ENCODE measurements at regions not wholly inside any gene's neighbourhood (a gene's known extent, or its start where the extent isn't known, plus 50 kb on each side); places are given as distances from the start of the nearest gene placed in this dataset.

GRCh38 chr5:153014194-153014593, 476.3 kb upstream of the GRIA1 start:
- no peak overlapping the region for H3K4me3 Mint-ChIP-seq
- H3K4me1 Mint-ChIP-seq: no peaks in the 10 kb centered on the region
- no peaks in the 10 kb centered on the region for H3K36me3 Mint-ChIP-seq (ENCODE audit: low read depth)
- no peak overlapping the region for H3K27ac Mint-ChIP-seq
- DNase-seq: no peak
- intact Hi-C loops (cut with micrococcal nuclease): no loop called here
- no peaks in the 10 kb centered on the region for H3K27me3 Mint-ChIP-seq
- peaks cover 8% of the 10 kb centered on the region for H3K9me3 Mint-ChIP-seq

GRCh38 chr5:153018121-153018520, 472.3 kb upstream of the GRIA1 start:
- Mint-ChIP-seq H3K27me3 (no peaks in the 10 kb centered on the region), H3K36me3 (ENCODE audit: low read depth) (no peaks in the 10 kb centered on the region), H3K27ac (no peak overlapping the region), H3K4me1 (no peaks in the 10 kb centered on the region), H3K4me3 (no peak overlapping the region), H3K9me3 (peaks cover 12% of the 10 kb centered on the region)
- DNase-seq: no peak
- intact Hi-C loops (cut with micrococcal nuclease): no loop called here

DNA sequence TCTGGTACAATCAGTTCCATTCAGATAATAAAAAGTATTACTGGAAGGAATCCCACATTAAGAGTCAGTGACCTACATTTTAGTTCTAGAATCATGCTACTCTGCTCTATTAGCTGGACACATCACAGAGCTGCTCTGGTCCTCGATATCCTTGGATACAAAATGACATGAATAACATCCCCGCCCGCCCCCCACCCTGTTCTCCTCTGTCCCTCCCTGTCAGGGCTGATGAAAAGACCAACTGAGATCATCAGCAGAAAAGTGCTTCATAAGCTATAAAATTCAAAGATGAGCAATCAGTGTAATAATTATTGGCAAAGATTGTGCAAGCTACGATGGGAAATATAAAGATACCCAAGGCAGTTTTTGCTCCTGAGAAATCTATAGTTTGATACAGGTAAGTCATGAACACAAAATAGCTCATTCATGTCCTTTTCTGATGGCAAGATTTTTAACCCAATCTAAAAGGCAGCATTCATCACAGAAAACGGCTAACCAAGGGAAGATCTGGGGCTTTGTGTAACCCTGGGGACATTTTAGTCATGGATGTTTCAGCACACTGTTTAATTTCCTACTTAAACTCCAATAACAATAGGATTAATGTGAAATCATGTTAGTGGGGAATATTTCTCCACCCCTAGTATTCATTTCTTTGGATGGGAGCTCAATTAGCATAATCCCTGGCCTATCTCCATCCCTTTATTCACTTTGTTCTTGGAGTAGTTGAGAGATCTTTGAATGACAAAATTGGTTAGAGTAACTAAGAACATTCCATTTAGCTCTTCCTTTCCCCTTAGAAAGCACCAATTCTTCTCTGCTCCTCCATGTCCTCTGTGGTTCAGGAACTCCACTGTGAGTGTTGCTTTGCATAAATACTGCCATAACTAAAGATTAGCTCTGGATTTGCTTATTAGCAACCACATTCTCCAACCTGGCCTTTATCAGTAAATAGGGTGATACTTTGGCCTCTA, 459.4 kb upstream of the GRIA1 start:
- no peaks in the 10 kb centered on the region for H3K9me3 Mint-ChIP-seq

DNA sequence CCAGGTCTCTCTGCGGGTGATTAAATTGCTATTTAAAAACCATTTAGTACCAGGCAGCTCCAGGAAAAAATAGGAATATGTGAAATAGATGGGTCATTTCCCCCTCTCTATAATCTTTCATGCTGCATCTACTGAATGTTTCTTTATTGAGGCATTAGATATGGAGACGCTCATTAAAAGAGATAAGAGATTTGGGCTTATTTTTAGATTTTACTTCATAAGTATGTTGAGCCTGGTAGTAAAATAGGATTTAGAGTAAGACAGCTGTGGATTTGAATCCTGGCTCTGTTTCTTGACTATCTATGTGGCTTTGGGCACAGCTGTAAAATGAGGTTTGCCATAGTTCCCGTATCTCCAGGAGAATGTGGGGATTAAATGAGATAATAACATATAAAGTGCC, 451.0 kb upstream of the GRIA1 start:
- intact Hi-C loops (cut with micrococcal nuclease): no loop called here
- Mint-ChIP-seq H3K27me3 (no peaks in the 10 kb centered on the region), H3K4me1 (no peaks in the 10 kb centered on the region), H3K27ac (no peak overlapping the region), H3K36me3 (ENCODE audit: low read depth) (no peaks in the 10 kb centered on the region), H3K4me3 (no peak overlapping the region), H3K9me3 (peaks cover 7% of the 10 kb centered on the region)
- DNase-seq: no peak

More for the DNA sequence above, 459.4 kb upstream of the GRIA1 start:
- intact Hi-C loops (cut with micrococcal nuclease): no loop called here
- no peaks in the 10 kb centered on the region for H3K27me3 Mint-ChIP-seq
- no peaks in the 10 kb centered on the region for H3K36me3 Mint-ChIP-seq (ENCODE audit: low read depth)
- no peak overlapping the region for H3K27ac Mint-ChIP-seq
- no peak overlapping the region for H3K4me3 Mint-ChIP-seq
- DNase-seq: no peak
- H3K4me1 Mint-ChIP-seq: no peaks in the 10 kb centered on the region

DNA sequence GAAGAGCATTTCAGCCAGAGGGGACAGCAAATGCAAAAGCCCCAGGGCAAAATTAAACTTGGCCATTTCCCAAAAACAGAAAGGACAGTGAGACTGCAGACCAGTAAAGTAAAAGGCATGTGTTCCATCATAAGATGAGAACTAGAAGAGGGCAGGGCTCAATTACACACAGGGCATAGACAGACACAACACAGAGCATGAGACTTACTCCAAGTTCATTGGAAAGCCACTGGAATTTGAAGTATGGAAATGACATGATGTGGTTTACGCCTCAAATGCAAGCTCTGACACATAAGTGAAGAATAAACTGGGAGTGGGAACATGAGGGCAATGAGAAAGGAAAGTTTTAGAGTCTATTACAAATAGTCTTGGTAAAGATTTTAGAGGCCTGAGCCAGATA, 446.6 kb upstream of the GRIA1 start:
- intact Hi-C loops (cut with micrococcal nuclease): no loop called here
- Mint-ChIP-seq H3K9me3 (peaks cover 7% of the 10 kb centered on the region), H3K27me3 (no peaks in the 10 kb centered on the region), H3K4me3 (no peak overlapping the region), H3K27ac (no peak overlapping the region), H3K4me1 (no peaks in the 10 kb centered on the region), H3K36me3 (ENCODE audit: low read depth) (no peaks in the 10 kb centered on the region)
- peak; percentile 7 for DNase-seq

DNA sequence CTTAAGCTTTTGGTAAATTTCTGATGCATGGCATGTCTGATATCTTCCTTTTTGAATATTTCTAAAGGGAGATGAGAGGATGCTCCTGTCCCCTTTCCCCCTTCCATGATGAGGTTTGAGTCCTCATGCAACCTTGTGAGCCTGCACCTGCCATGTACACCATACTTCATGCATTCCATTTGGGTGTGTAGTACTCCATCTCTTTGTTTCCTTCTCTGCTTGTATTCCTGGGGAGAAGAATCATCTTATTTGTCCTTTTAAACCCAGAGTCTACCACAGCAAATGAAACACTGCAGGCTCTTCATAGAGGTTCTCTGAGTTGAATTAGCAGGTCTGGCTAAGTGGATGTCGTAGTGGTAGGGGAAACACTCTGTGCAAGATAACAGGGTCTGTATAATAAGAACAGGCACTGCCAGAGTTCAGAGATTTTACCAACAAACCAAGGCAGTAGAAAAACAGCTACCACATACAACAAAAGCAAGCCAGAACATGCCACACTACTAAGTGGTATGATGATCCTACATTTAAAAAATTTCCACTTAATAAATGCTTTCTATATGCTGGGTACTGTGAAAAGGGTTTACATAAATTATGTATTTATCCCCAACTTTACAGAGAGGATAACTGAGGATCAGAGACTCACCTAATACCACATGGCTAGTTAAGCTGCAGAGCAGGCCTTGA, 439.8 kb upstream of the GRIA1 start:
- Mint-ChIP-seq H3K27me3 (no peaks in the 10 kb centered on the region), H3K9me3 (peaks cover 3% of the 10 kb centered on the region), H3K4me1 (no peaks in the 10 kb centered on the region), H3K4me3 (no peak overlapping the region), H3K27ac (no peak overlapping the region), H3K36me3 (ENCODE audit: low read depth) (no peaks in the 10 kb centered on the region)
- intact Hi-C loops (cut with micrococcal nuclease): no loop called here
- DNase-seq: no peak

DNA sequence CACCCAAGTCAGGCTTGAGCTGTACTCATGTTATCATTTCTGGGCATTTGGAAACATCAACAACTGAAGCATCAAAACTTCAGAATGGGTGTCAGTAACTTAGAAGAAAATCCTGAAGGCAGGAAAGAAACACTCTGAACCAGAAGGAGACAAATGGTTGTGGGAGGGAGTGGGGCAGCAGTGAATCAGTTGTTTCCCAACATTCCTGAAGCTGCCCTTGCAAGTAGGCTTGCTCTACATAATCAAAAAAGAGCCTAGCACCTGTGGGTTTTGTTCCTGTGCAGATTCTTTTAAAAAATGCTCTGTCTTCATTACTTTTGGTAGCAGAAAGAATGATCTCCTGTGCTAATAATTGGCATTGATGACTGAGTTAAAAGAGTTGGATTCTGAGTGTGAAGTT, 424.2 kb upstream of the GRIA1 start:
- no peak for DNase-seq
- H3K36me3 Mint-ChIP-seq (ENCODE audit: low read depth): no peaks in the 10 kb centered on the region

GRCh38 chr5:153067869-153068268, 422.6 kb upstream of the GRIA1 start:
- DNase-seq: no peak
- Mint-ChIP-seq H3K27ac (no peak overlapping the region), H3K9me3 (no peaks in the 10 kb centered on the region), H3K27me3 (no peaks in the 10 kb centered on the region), H3K4me3 (no peak overlapping the region), H3K36me3 (ENCODE audit: low read depth) (no peaks in the 10 kb centered on the region), H3K4me1 (no peaks in the 10 kb centered on the region)
- intact Hi-C loops (cut with micrococcal nuclease): no loop called here

More for the DNA sequence above, 424.2 kb upstream of the GRIA1 start:
- Mint-ChIP-seq H3K4me3 (no peak overlapping the region), H3K9me3 (no peaks in the 10 kb centered on the region), H3K4me1 (no peaks in the 10 kb centered on the region), H3K27ac (no peak overlapping the region), H3K27me3 (no peaks in the 10 kb centered on the region)
- intact Hi-C loops (cut with micrococcal nuclease): no loop called here

DNA sequence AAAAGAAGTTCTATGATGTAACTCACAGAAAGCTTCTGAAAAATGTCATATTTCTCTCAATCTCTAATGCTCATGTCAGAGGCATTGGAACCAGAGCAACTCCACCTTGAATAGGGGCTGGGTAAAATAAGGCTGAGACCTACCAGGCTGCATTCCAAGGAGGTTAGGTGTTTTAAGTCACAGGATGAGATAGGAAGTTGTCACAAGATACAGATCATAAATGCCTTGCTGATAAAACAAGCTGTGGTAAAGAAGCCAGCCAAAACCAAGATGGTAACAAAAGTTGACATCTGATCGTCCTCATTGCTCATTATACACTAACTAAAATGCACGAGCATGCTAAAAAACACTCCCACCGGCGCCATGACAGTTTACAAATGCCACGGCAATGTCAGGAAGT, 411.1 kb upstream of the GRIA1 start:
- Mint-ChIP-seq H3K27ac (no peak overlapping the region), H3K4me1 (no peaks in the 10 kb centered on the region), H3K36me3 (ENCODE audit: low read depth) (no peaks in the 10 kb centered on the region), H3K9me3 (peaks cover 14% of the 10 kb centered on the region), H3K27me3 (no peaks in the 10 kb centered on the region), H3K4me3 (no peak overlapping the region)
- DNase-seq: no peak
- intact Hi-C loops (cut with micrococcal nuclease): no loop called here

- H3K4me1 Mint-ChIP-seq: no peaks in the 10 kb centered on the region
- no peak for DNase-seq
- no peak overlapping the region for H3K4me3 Mint-ChIP-seq
- H3K9me3 Mint-ChIP-seq: peaks cover 14% of the 10 kb centered on the region
- H3K36me3 Mint-ChIP-seq (ENCODE audit: low read depth): no peaks in the 10 kb centered on the region
- intact Hi-C loops (cut with micrococcal nuclease): no loop called here
- no peaks in the 10 kb centered on the region for H3K27me3 Mint-ChIP-seq
- no peak overlapping the region for H3K27ac Mint-ChIP-seq
Measured at GRCh38 chr5:153080940-153081339, 409.5 kb upstream of the GRIA1 start.

- no peak overlapping the region for H3K4me3 Mint-ChIP-seq
- H3K36me3 Mint-ChIP-seq (ENCODE audit: low read depth): no peaks in the 10 kb centered on the region
- H3K27ac Mint-ChIP-seq: no peak overlapping the region
- intact Hi-C loops (cut with micrococcal nuclease): no loop called here
- H3K27me3 Mint-ChIP-seq: no peaks in the 10 kb centered on the region
- no peak for DNase-seq
- peaks cover 14% of the 10 kb centered on the region for H3K9me3 Mint-ChIP-seq
- no peaks in the 10 kb centered on the region for H3K4me1 Mint-ChIP-seq
Measured at GRCh38 chr5:153081385-153081784, 409.1 kb upstream of the GRIA1 start.

DNA sequence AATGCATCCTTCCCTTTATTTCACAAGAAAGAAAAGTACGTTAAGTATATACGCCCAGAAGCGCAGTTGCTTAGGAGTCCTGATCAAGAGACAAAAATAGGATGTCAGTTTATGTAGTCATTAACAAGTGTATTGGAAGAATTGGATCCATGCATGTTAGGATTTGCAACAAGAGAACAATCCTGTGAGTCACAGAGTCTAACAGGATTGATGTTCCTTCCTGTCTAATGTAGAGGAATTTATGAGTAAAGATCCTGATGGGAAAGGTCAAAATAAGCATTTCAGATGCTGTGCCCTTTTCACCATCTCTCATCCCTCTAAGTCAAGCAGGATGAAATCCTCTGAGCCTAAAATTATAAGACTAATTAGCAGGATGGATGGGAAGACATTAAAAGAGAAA, 406.0 kb upstream of the GRIA1 start:
- intact Hi-C loops (cut with micrococcal nuclease): no loop called here
- Mint-ChIP-seq H3K27me3 (no peaks in the 10 kb centered on the region), H3K4me1 (no peaks in the 10 kb centered on the region), H3K36me3 (ENCODE audit: low read depth) (no peaks in the 10 kb centered on the region), H3K27ac (no peak overlapping the region), H3K4me3 (no peak overlapping the region), H3K9me3 (peaks cover 13% of the 10 kb centered on the region)
- DNase-seq: no peak

- intact Hi-C loops (cut with micrococcal nuclease): no loop called here
- no peak overlapping the region for H3K27ac Mint-ChIP-seq
Measured at GRCh38 chr5:153086486-153086885, 404.0 kb upstream of the GRIA1 start.

DNA sequence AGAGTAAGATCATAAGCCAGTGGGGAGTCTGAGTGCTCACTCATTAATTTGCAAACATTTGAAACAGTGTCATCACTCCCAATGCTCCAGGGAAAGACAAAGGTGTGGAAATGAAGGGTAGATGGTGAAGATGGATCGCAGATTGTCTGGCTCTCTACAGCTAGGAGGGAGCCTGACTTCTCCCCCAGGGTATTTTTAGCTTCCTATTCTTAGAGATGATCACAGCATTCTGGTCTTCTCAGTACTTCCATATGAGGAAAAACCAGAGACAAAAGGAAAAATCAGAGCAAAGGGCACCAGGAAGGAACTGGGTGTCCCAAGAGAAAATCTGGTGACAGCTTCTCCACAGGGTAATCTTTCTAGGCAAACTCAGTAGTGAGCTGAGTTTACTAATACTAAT, 401.9 kb upstream of the GRIA1 start:
- H3K4me3 Mint-ChIP-seq: no peak overlapping the region
- H3K36me3 Mint-ChIP-seq (ENCODE audit: low read depth): no peaks in the 10 kb centered on the region
- DNase-seq: no peak
- H3K27ac Mint-ChIP-seq: no peak overlapping the region
- H3K9me3 Mint-ChIP-seq: peaks cover 3% of the 10 kb centered on the region
- intact Hi-C loops (cut with micrococcal nuclease): no loop called here
- H3K4me1 Mint-ChIP-seq: no peaks in the 10 kb centered on the region
- H3K27me3 Mint-ChIP-seq: no peaks in the 10 kb centered on the region

More at GRCh38 chr5:153086486-153086885, 404.0 kb upstream of the GRIA1 start:
- H3K4me3 Mint-ChIP-seq: no peak overlapping the region
- H3K9me3 Mint-ChIP-seq: peaks cover 7% of the 10 kb centered on the region
- H3K4me1 Mint-ChIP-seq: no peaks in the 10 kb centered on the region
- no peaks in the 10 kb centered on the region for H3K27me3 Mint-ChIP-seq
- DNase-seq: no peak
- H3K36me3 Mint-ChIP-seq (ENCODE audit: low read depth): no peaks in the 10 kb centered on the region

Data from activated CD4-positive, alpha-beta T cell treated with anti-CD3 and anti-CD28 coated beads, Interleukin-2, amount 10 ng/mL, durations not matched to agents 24 days and 14 days (primary cell).